ENCODE measurements at regions not wholly inside any gene's neighbourhood (a gene's known extent, or its start where the extent isn't known, plus 50 kb on each side); places are given as distances from the start of the nearest gene placed in this dataset.

DNA sequence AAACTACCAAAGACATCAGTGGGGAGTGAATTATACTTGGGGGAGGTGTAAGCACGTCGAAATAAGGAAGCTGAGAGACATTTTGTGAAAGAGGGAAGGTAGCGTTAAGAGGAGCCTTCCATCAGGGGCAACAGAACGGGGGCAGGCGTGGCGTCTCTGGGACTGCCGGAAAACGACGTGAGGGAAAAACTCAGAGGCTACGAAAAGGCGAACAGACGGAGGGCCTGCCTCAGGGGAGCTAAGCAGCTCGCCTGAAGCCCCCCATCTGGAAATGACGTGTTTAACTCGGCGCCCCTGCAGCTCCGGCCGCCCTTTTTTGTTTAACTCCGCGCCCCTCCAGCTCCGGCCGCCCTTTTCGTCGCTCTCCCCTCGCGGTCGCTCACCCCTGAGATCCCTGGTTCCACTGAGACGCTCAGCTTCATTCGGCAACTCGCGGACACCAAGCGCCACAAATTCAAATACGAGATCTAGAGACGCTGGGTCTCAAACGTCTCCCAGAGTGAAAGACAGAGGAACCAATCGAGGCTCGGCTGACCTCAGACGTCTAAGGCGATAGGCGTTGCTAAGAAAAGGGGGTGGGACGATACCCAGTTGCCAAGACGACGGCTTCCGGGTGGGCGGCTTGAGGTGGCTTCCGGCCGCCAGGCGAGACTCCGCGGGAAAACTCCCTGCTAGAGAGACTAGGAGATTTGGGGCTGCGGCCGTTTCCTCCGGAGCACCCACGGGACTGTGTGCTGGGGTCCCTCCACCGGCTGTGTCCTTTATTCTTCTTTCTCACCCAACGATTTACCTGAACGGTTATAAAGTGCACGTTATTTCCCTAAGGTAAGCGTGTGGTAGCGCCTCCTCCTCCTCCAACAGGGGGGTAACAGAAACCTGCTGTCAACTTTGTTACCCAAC is 383.2 kb downstream of the ZFHX3 start (continued):
- no peak for TF ChIP-seq HOXB6 (CRISPR knock-in tag; IDR thresholded peaks at IDR 0.05; ENCODE audit: borderline replicate concordance)
- TF ChIP-seq, protein P1, sequence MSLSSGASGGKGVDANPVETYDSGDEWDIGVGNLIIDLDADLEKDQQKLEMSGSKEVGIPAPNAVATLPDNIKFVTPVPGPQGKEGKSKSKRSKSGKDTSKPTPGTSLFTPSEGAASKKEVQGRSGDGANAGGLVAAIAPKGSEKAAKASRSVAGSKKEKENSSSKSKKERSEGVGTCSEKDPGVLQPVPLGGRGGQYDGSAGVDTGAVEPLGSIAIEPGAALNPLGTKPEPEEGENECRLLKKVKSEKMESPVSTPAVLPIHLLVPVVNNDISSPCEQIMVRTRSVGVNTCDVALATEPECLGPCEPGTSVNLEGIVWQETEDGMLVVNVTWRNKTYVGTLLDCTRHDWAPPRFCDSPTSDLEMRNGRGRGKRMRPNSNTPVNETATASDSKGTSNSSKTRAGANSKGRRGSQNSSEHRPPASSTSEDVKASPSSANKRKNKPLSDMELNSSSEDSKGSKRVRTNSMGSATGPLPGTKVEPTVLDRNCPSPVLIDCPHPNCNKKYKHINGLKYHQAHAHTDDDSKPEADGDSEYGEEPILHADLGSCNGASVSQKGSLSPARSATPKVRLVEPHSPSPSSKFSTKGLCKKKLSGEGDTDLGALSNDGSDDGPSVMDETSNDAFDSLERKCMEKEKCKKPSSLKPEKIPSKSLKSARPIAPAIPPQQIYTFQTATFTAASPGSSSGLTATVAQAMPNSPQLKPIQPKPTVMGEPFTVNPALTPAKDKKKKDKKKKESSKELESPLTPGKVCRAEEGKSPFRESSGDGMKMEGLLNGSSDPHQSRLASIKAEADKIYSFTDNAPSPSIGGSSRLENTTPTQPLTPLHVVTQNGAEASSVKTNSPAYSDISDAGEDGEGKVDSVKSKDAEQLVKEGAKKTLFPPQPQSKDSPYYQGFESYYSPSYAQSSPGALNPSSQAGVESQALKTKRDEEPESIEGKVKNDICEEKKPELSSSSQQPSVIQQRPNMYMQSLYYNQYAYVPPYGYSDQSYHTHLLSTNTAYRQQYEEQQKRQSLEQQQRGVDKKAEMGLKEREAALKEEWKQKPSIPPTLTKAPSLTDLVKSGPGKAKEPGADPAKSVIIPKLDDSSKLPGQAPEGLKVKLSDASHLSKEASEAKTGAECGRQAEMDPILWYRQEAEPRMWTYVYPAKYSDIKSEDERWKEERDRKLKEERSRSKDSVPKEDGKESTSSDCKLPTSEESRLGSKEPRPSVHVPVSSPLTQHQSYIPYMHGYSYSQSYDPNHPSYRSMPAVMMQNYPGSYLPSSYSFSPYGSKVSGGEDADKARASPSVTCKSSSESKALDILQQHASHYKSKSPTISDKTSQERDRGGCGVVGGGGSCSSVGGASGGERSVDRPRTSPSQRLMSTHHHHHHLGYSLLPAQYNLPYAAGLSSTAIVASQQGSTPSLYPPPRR (CRISPR knock-in tag; IDR thresholded peaks at IDR 0.05; ENCODE audit: borderline replicate concordance): no peak
- 0 out of 2 replicates have a peak, but pooled peaks have one; percentile 25 for TF ChIP-seq SMARCC2 (IDR thresholded peaks at IDR 0.05; ENCODE audit: low read depth)
- TF ChIP-seq CSDE1 (IDR thresholded peaks at IDR 0.05): peak in 1 of 2 experiments; percentile 95; a peak in 2 of 4 replicates
- TF ChIP-seq MCM3 (IDR thresholded peaks at IDR 0.05): no peak
- TF ChIP-seq, protein P2, sequence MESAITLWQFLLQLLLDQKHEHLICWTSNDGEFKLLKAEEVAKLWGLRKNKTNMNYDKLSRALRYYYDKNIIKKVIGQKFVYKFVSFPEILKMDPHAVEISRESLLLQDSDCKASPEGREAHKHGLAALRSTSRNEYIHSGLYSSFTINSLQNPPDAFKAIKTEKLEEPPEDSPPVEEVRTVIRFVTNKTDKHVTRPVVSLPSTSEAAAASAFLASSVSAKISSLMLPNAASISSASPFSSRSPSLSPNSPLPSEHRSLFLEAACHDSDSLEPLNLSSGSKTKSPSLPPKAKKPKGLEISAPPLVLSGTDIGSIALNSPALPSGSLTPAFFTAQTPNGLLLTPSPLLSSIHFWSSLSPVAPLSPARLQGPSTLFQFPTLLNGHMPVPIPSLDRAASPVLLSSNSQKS (CRISPR knock-in tag; IDR thresholded peaks at IDR 0.05): no peak
- TF ChIP-seq FOXM1 (IDR thresholded peaks at IDR 0.05; ENCODE audit: low read depth): peak; percentile 45; the same call in 1 of the 2 replicates
- TF ChIP-seq FOXM1 (CRISPR knock-in tag; IDR thresholded peaks at IDR 0.05; ENCODE audit: low read depth): no peak
- TF ChIP-seq RFX1 (IDR thresholded peaks at IDR 0.05): peak; percentile 99
- TF ChIP-seq CREM (IDR thresholded peaks at IDR 0.05; ENCODE audit: low read depth): peak; percentile 85
- TF ChIP-seq, protein P3, sequence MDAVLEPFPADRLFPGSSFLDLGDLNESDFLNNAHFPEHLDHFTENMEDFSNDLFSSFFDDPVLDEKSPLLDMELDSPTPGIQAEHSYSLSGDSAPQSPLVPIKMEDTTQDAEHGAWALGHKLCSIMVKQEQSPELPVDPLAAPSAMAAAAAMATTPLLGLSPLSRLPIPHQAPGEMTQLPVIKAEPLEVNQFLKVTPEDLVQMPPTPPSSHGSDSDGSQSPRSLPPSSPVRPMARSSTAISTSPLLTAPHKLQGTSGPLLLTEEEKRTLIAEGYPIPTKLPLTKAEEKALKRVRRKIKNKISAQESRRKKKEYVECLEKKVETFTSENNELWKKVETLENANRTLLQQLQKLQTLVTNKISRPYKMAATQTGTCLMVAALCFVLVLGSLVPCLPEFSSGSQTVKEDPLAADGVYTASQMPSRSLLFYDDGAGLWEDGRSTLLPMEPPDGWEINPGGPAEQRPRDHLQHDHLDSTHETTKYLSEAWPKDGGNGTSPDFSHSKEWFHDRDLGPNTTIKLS (IDR thresholded peaks at IDR 0.05; ENCODE audit: borderline replicate concordance, low read depth): no peak; the same call in 1 of the 2 replicates
- TF ChIP-seq, protein P4, sequence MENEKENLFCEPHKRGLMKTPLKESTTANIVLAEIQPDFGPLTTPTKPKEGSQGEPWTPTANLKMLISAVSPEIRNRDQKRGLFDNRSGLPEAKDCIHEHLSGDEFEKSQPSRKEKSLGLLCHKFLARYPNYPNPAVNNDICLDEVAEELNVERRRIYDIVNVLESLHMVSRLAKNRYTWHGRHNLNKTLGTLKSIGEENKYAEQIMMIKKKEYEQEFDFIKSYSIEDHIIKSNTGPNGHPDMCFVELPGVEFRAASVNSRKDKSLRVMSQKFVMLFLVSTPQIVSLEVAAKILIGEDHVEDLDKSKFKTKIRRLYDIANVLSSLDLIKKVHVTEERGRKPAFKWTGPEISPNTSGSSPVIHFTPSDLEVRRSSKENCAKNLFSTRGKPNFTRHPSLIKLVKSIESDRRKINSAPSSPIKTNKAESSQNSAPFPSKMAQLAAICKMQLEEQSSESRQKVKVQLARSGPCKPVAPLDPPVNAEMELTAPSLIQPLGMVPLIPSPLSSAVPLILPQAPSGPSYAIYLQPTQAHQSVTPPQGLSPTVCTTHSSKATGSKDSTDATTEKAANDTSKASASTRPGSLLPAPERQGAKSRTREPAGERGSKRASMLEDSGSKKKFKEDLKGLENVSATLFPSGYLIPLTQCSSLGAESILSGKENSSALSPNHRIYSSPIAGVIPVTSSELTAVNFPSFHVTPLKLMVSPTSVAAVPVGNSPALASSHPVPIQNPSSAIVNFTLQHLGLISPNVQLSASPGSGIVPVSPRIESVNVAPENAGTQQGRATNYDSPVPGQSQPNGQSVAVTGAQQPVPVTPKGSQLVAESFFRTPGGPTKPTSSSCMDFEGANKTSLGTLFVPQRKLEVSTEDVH (IDR thresholded peaks at IDR 0.05; ENCODE audit: low read depth, partially characterized antibody): peak; percentile 98
- TF ChIP-seq, protein P5, sequence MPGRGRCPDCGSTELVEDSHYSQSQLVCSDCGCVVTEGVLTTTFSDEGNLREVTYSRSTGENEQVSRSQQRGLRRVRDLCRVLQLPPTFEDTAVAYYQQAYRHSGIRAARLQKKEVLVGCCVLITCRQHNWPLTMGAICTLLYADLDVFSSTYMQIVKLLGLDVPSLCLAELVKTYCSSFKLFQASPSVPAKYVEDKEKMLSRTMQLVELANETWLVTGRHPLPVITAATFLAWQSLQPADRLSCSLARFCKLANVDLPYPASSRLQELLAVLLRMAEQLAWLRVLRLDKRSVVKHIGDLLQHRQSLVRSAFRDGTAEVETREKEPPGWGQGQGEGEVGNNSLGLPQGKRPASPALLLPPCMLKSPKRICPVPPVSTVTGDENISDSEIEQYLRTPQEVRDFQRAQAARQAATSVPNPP (IDR thresholded peaks at IDR 0.05; ENCODE audit: borderline replicate concordance, insufficient read depth, insufficient read length): no peak
- no peak for TF ChIP-seq XRCC4 (IDR thresholded peaks at IDR 0.05; ENCODE audit: extremely low read depth, insufficient read depth, insufficient read length)

Measured in K562 (cell line).